Memory B cell (primary cell): ENCODE measurements at regions not wholly inside any gene's neighbourhood (a gene's known extent, or its start where the extent isn't known, plus 50 kb on each side); places are given as distances from the start of the nearest gene placed in this dataset.
"Not testable (repeated sequence)": the region's sequence is repeated elsewhere in the genome, so short reads cannot be mapped to it uniquely, and the experiment has no call there.

Experiments
- ATAC-seq: fragments of 150-1000 bp; cut with Tn5 transposase; 2 replicates; pipeline ENCODE4 v1.10.0; 2021; ENCODE audit warnings: low read depth, mild to moderate bottlenecking, moderate library complexity
- DNase-seq, 2 donors: peaks; one replicate each; pipeline ENCODE4 v3.0.0; 2022; ENCODE audit warnings: low spot score in 2 of 2
- H3K27ac Mint-ChIP-seq: one replicate; pipeline ENCODE4 v1.8.0; 2022; ENCODE audit warnings: mild to moderate bottlenecking, moderate library complexity, mixed read lengths
- H3K27me3 Mint-ChIP-seq: one replicate; pipeline ENCODE4 v1.8.0; 2022; ENCODE audit warnings: mixed read lengths
- H3K36me3 Mint-ChIP-seq: one replicate; pipeline ENCODE4 v1.8.0; 2022; ENCODE audit warnings: mild to moderate bottlenecking, mixed read lengths
- H3K4me1 Mint-ChIP-seq: one replicate; pipeline ENCODE4 v1.8.0; 2022; ENCODE audit warnings: mixed read lengths
- H3K4me3 Mint-ChIP-seq: one replicate; pipeline ENCODE4 v1.8.0; 2022; ENCODE audit warnings: mild to moderate bottlenecking, moderate library complexity, mixed read lengths
- H3K9me3 Mint-ChIP-seq: one replicate; pipeline ENCODE4 v1.8.0; 2022; ENCODE audit warnings: mixed read lengths

DNA sequence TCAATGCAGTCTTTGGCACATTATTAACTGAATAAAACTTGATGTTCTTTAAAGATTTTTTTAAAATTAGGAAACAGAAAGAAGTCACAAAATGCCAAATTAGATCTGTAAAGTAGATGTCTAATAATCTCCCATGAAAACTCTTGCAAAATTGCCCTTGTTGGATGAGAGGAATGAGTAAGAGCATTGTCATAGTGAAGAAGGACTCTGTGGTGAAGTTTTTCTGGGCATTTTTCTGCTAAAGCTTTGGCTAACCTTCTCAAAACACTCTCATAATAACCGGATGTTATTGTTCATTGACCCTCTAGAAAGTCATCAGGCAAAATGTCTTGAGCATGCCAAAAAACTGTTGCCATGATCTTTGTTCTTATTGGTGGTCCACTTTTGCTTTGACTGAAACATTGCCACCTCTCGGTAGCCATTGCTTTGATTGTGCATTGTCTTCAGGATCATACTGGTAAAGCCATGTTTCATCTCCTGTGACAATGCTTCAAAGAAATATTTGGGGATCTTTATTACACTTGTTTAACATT lies 549.3 kb downstream of the LIG4 start:
- Mint-ChIP-seq H3K9me3 (peaks cover 8% of the 10 kb centered on the region), H3K36me3 (no peaks in the 10 kb centered on the region), H3K4me3 (no peak overlapping the region), H3K4me1 (no peaks in the 10 kb centered on the region), H3K27ac (no peak overlapping the region), H3K27me3 (no peaks in the 10 kb centered on the region)
- DNase-seq, result no peak
- no peak for ATAC-seq

DNA sequence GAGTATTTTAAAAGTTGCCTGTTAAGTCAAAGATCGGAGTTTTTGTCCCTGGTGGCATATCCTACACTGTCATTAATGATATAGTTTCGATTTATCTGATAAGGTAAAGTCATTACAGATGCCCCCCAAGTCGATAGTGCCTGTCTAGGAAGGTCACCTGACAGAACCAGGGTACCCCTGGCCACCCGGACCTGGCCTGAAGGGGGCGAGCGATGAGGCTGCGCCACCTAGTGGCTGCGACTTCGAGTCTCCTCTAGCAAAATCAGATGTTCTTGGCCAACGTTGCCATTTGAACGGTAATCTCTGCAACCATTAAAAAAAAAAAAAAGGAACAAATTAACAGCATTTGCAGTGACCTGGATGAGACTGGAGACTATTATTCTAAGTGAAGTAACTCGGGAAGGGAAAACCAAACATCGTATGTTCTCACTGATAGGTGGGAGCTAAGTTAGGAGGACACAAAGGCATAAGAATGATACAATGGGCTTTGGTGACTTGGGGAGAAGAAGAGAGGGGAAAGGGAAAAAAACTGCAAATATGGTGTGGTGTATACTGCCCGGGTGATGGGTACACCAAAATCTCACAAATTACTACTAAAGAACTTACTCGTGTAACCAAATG lies 565.1 kb downstream of the LIG4 start:
- DNase-seq (no peak), ATAC-seq (no peak)
- Mint-ChIP-seq H3K36me3 (peaks cover 1% of the 10 kb centered on the region), H3K27ac (no peak overlapping the region), H3K9me3 (peaks cover 4% of the 10 kb centered on the region), H3K4me1 (no peaks in the 10 kb centered on the region), H3K27me3 (no peaks in the 10 kb centered on the region), H3K4me3 (no peak overlapping the region)

DNA sequence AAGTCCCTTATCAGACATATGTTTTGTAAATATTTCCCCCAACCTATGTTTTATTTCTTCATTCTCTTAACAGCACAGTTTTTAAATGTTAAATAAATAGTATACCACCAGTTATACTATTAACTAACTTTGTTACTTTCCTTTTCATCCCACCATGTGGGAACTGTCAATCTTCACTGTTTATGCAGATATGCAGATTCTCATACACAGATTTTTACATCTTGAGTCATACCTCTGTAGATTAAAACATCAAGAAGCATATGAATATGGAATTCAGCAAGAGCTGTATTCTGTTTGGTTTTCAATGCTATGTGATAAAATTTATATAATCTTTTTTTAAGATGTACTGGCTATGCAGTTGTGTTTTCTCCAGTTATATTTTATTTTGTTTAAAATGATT lies 566.3 kb downstream of the LIG4 start:
- no peak overlapping the region for H3K27ac Mint-ChIP-seq
- no peak overlapping the region for H3K4me3 Mint-ChIP-seq
- no peak for ATAC-seq
- no peak for DNase-seq
- H3K9me3 Mint-ChIP-seq, result peaks cover 4% of the 10 kb centered on the region
- H3K27me3 Mint-ChIP-seq, result no peaks in the 10 kb centered on the region
- peaks cover 1% of the 10 kb centered on the region for H3K36me3 Mint-ChIP-seq
- no peaks in the 10 kb centered on the region for H3K4me1 Mint-ChIP-seq

DNA sequence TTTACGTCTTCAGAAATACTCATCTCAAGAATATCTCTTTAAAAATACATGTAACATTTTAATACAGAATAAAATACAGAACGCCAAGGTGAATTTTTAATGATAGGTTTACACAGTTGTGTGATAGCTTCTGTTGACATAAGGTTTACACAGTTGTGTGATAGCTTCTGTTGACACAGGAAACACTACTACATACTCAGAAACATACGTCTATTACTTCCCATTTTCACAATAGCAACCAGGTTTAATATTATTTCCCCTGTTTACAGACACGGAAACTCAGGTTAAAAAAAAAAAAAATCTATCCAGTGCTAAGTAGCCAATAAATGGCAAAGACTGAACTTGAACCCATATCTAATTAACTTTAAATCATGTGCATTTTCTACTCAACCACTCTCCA lies 571.2 kb downstream of the LIG4 start:
- Mint-ChIP-seq H3K4me3 (no peak overlapping the region), H3K27ac (no peak overlapping the region), H3K36me3 (peaks cover 1% of the 10 kb centered on the region), H3K4me1 (no peaks in the 10 kb centered on the region), H3K9me3 (peaks cover 4% of the 10 kb centered on the region), H3K27me3 (no peaks in the 10 kb centered on the region)
- DNase-seq (no peak), ATAC-seq (no peak)

DNA sequence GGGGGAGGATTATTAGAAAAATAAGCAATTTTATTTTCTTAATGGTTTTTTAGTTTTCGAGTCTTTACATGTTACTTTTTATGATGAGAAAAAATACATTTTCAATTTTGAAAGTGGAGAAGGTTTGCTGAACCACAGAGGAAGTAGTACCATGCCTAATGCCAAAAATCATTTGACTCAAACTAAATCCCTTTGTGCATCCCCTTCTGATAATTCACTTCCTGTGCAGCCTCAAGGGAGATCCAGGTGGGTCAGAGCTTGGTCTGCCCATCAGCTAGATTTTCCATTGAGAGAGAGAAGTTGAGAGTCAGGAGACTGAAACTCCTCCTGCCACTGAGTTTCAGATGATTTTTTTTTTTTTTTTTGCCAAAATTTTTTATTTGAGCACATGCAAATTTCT lies 571.7 kb downstream of the LIG4 start:
- Mint-ChIP-seq H3K36me3 (peaks cover 1% of the 10 kb centered on the region), H3K27ac (no peak overlapping the region), H3K9me3 (peaks cover 4% of the 10 kb centered on the region), H3K27me3 (no peaks in the 10 kb centered on the region), H3K4me3 (no peak overlapping the region), H3K4me1 (no peaks in the 10 kb centered on the region)
- no peak for ATAC-seq
- no peak for DNase-seq

DNA sequence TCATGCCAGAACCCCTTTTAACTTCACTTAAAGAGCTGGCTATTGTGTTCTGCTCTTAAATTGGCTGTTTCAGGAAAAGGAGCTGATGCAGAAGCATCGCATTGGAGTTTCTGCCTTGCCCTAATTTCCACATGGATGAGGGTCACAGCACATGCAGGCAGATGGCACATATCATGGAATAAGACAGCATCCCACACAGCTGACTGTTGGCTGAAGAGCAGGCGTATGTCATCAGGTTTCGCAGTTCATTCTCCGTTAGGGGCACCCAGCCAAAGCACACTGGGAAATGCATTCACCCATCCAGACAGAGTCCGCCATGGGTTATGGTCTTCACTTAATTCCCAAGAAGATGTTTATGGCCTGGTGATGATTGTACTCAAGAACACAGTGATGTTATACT lies 572.5 kb downstream of the LIG4 start:
- DNase-seq, result no peak
- Mint-ChIP-seq H3K36me3 (no peaks in the 10 kb centered on the region), H3K9me3 (peaks cover 2% of the 10 kb centered on the region), H3K27ac (no peak overlapping the region), H3K27me3 (no peaks in the 10 kb centered on the region), H3K4me3 (no peak overlapping the region), H3K4me1 (no peaks in the 10 kb centered on the region)
- no peak for ATAC-seq

DNA sequence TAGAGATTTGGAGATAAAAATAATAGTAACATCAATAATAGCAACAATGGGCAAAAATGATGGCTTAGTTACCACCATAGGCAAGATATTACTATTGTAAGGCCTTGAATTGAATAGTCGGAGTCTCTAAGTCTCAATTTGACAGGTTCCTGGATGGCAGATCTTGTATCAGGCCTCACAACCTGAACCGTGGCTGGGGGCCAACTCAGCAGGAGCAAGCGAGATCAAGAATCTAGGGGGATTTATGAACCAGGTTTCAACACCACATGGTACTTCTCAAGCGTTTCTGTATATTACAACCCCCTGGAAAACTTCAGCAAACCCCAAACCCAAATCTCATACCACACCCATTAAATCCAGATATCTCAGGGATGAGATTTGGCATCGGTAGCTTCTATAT lies 573.8 kb downstream of the LIG4 start:
- H3K9me3 Mint-ChIP-seq, result peaks cover 2% of the 10 kb centered on the region
- DNase-seq (no peak), ATAC-seq (no peak)
- no peak overlapping the region for H3K4me3 Mint-ChIP-seq
- H3K36me3 Mint-ChIP-seq, result no peaks in the 10 kb centered on the region
- H3K27ac Mint-ChIP-seq, result no peak overlapping the region
- no peaks in the 10 kb centered on the region for H3K27me3 Mint-ChIP-seq
- no peaks in the 10 kb centered on the region for H3K4me1 Mint-ChIP-seq

DNA sequence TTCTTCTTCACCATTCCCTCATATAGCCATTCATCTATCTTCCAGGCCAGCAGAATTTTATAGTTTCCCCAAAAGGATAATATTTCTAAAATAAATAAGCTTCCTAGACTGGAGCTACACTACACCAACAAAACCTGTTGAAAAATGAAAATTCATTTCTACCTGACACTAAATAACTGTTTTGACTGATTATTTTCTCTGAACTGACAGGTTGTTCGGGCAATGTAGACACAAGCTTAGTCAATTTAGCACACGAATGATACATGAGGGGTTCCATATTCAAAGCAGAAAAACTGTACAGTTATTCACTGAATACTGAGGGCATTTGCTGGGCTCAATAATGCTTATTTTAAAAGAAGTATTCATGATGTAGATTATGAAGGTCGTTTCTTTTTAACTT lies 589.7 kb downstream of the LIG4 start:
- Mint-ChIP-seq H3K4me1 (no peaks in the 10 kb centered on the region), H3K4me3 (no peak overlapping the region), H3K36me3 (no peaks in the 10 kb centered on the region), H3K27me3 (no peaks in the 10 kb centered on the region), H3K27ac (no peak overlapping the region), H3K9me3 (peaks cover 2% of the 10 kb centered on the region)
- DNase-seq (no peak), ATAC-seq (no peak)

DNA sequence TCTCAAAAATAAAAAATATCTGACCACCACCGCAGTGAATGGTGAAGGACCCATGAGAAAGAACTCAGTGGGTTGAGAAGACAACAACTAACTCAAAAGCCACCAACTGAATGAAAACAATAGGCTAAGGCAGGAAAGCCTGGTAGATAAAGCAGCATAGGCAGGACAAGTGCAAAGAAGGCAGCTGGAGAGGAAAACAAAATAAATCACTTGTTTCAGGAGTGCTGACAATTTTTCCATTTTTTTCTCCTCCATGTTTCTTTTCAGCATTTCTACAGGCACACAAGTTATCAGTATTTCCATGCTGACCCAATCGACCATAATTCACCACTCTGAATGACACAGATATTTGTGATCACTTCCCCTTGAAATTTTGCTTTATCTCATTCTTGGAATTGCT lies 597.8 kb downstream of the LIG4 start:
- no peaks in the 10 kb centered on the region for H3K27me3 Mint-ChIP-seq
- no peak for DNase-seq

DNA sequence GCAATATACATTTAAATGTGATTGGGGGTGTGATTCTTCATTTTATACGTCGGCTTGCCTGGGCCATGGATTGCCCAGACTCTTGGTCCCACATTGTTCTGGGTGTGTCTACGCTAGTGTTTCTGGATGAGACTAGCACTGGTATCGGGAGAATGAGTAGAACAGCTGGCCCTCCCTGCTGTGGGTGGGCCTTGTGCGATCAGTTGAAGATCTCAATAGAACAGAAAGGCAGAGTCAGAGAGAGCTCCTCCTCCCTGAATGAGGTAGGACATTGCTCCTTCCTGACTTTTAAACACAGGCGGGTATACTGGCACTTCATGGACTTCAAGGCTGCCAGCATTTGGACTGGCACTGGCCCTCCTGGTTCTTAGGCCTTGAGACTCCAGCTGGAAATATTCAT lies 603.0 kb downstream of the LIG4 start:
- Mint-ChIP-seq H3K4me1 (no peaks in the 10 kb centered on the region), H3K27me3 (no peaks in the 10 kb centered on the region), H3K4me3 (no peak overlapping the region), H3K36me3 (peaks cover 2% of the 10 kb centered on the region), H3K9me3 (peaks cover 9% of the 10 kb centered on the region), H3K27ac (no peak overlapping the region)
- ATAC-seq (no peak), DNase-seq (no peak)

More for the DNA sequence above, 597.8 kb downstream of the LIG4 start:
- Mint-ChIP-seq H3K4me1 (no peaks in the 10 kb centered on the region), H3K9me3 (peaks cover 2% of the 10 kb centered on the region), H3K36me3 (no peaks in the 10 kb centered on the region), H3K27ac (no peak overlapping the region), H3K4me3 (no peak overlapping the region)
- ATAC-seq, result no peak

DNA sequence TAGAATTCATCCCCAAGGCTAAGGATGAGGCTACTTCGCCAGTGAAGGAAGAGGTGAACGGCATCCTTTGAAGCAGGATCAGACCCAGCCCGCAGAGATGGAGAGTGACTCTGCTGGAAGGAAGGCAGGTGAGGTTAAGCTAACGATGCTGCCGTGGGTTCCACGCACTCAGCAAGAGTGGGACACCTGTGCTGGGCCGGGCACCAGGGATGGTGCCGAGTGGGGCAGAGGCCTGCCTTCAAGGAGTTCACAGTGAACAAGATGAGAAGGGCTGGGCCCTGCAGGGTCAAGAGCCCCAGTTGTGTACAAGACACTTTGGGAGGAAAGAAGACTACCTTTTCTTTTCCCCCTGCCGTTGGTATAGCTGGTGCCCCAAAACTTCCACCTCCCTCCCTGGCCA lies 606.6 kb downstream of the LIG4 start:
- Mint-ChIP-seq H3K27ac (no peak overlapping the region), H3K36me3 (peaks cover 2% of the 10 kb centered on the region), H3K4me1 (no peaks in the 10 kb centered on the region), H3K27me3 (no peaks in the 10 kb centered on the region), H3K9me3 (peaks cover 9% of the 10 kb centered on the region), H3K4me3 (no peak overlapping the region)
- ATAC-seq (no peak), DNase-seq (no peak)

DNA sequence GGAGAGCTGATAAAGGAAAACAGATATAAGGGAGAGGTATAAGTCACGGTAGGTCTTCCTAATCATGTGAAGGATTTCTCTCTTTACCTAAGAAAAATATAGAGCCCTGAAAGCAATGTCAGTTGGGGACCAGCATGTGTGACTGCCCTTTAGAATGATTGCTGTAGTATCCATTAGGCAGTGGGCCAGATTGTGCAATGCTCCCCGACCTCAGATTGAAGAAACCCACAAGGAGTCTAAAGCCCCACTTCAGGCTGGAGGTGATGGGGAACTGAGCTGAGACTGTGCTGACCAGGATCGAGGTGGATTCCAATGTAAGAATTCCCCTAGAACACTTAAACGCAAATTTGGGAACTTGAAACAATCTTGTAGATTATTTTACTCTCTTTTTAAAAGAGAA lies 614.4 kb downstream of the LIG4 start:
- ATAC-seq, result no peak
- Mint-ChIP-seq H3K4me1 (no peaks in the 10 kb centered on the region), H3K36me3 (no peaks in the 10 kb centered on the region), H3K9me3 (peaks cover 2% of the 10 kb centered on the region), H3K27me3 (no peaks in the 10 kb centered on the region), H3K27ac (no peak overlapping the region), H3K4me3 (no peak overlapping the region)
- DNase-seq, result no peak

DNA sequence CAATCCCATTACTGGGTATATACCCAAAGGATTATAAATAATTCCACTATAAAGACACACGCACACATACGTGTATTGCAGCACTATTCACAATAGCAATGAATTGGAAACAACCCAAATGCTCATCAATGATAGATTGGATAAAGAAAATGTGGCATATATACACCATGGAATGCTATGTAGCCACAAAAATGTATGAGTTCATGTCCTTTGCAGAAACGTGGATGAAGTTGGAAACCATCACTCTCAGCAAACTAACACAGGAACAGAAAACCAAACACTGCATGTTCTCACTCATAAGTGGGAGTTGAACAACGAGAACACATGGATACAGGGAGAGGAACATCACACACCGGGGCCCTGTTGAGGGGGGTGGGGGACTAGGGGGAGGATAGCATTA lies 619.0 kb downstream of the LIG4 start:
- not testable (repeated sequence) for H3K27me3 Mint-ChIP-seq, ATAC-seq, DNase-seq, H3K4me3 Mint-ChIP-seq, H3K4me1 Mint-ChIP-seq, H3K27ac Mint-ChIP-seq, H3K36me3 Mint-ChIP-seq, H3K9me3 Mint-ChIP-seq

DNA sequence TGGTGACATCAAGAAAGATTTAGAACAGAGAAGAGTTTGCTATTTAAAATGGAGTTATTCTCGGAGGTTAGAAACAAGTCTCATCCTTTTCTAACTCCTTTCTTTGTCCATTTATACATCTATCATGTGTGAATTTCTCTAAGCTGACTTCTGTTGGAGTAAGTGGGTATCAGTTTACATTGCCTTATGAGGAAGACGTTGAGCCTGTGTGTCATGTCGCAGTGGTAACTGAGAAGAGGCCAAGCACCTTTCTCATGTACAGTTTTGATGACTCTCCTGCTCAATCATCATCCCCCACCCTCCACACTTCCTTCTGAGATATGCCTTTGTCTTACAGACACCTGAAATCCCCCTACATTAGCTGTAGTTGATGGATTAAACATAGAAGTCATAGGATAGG lies 624.8 kb downstream of the LIG4 start:
- no peaks in the 10 kb centered on the region for H3K27me3 Mint-ChIP-seq
- H3K9me3 Mint-ChIP-seq, result peaks cover 1% of the 10 kb centered on the region
- no peaks in the 10 kb centered on the region for H3K36me3 Mint-ChIP-seq
- no peak for DNase-seq
- H3K4me3 Mint-ChIP-seq, result no peak overlapping the region
- H3K4me1 Mint-ChIP-seq, result no peaks in the 10 kb centered on the region
- no peak for ATAC-seq
- H3K27ac Mint-ChIP-seq, result no peak overlapping the region

DNA sequence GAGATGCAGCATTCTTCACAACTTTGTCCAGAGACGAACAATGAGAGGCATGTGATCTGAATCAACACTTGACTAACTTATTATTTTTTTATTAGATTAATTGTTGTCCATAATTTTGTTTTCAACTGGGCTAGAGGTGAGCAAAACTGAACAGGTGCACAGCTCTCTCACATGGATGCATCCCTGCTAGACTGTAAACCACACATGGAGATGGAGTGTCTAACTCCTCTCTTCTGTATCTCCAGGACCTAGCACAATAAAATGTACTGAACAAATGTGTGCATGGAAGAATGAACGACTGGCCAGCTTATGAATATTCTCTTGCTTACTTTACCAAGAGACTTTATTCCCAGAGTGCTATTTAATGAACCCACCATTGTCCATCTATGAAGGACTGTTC lies 627.7 kb downstream of the LIG4 start:
- ATAC-seq (no peak), DNase-seq (no peak)
- peaks cover 2% of the 10 kb centered on the region for H3K9me3 Mint-ChIP-seq
- H3K36me3 Mint-ChIP-seq, result no peaks in the 10 kb centered on the region
- H3K27me3 Mint-ChIP-seq, result no peaks in the 10 kb centered on the region
- H3K4me3 Mint-ChIP-seq, result no peak overlapping the region
- no peak overlapping the region for H3K27ac Mint-ChIP-seq
- H3K4me1 Mint-ChIP-seq, result no peaks in the 10 kb centered on the region
